ENCODE measurements at regions not wholly inside any gene's neighbourhood (a gene's known extent, or its start where the extent isn't known, plus 50 kb on each side); places are given as distances from the start of the nearest gene placed in this dataset.

DNA sequence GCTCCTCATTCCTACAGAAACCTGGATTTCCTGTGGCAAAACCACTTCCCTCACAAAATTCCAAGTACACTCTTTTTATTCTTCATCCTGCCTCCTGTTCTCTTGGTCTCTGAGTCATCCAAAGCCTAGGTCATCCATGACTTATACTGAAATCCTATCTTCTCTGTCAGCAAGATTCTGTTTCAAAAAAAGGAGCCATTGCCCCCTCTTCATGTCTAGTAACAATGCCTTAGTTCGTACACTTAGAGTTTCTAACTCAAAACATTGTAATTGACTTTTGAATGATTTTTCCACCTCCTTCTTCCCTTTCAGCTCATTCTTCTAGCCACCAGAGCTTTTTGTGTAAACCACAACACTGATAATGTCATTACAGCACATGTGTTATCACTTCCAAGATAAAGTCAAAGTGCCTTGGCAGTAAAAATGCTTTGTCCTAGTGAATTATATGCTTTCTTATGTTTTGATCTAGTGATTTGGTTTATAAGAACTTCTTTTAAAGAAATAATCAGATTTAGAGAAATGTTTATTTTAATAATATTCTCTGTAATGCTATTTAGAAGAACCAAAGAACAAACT is 256.5 kb upstream of the NECTIN3 start:
- no peak overlapping the region for H3K4me3 ChIP-seq
- no peaks in the 10 kb centered on the region for H3K27me3 ChIP-seq
- H3K27ac ChIP-seq = no peak overlapping the region
- peaks cover 0 to 4% (median 0%) of the 10 kb centered on the region in 4 donors for H3K4me1 ChIP-seq
- no peaks in the 10 kb centered on the region for H3K36me3 ChIP-seq
- TF ChIP-seq POLR2A (IDR thresholded peaks at IDR 0.05) (no peak), CTCF (IDR thresholded peaks at IDR 0.05) (no peak)
- DNase-seq = no peak
- H3K9me3 ChIP-seq = no peaks in the 10 kb centered on the region

GRCh38 chr3:110816008-110816407 is 255.6 kb upstream of the NECTIN3 start:
- H3K4me1 ChIP-seq = peaks cover 0 to 4% (median 0%) of the 10 kb centered on the region in 4 donors
- no peak for DNase-seq
- H3K4me3 ChIP-seq = no peak overlapping the region
- H3K9me3 ChIP-seq = no peaks in the 10 kb centered on the region
- no peaks in the 10 kb centered on the region for H3K36me3 ChIP-seq
- TF ChIP-seq POLR2A (IDR thresholded peaks at IDR 0.05) = no peak
- TF ChIP-seq CTCF (IDR thresholded peaks at IDR 0.05) = no peak
- H3K27ac ChIP-seq = no peak overlapping the region
- H3K27me3 ChIP-seq = no peaks in the 10 kb centered on the region

GRCh38 chr3:110821586-110821985 is 250.0 kb upstream of the NECTIN3 start:
- Histone ChIP-seq H3K27me3 (no peaks in the 10 kb centered on the region), H3K36me3 (no peaks in the 10 kb centered on the region), H3K9me3 (no peaks in the 10 kb centered on the region), H3K27ac (no peak overlapping the region), H3K4me1 (no peaks in the 10 kb centered on the region), H3K4me3 (no peak overlapping the region)
- no peak for TF ChIP-seq CTCF (IDR thresholded peaks at IDR 0.05)
- no peak for TF ChIP-seq POLR2A (IDR thresholded peaks at IDR 0.05)
- no peak for DNase-seq

DNA sequence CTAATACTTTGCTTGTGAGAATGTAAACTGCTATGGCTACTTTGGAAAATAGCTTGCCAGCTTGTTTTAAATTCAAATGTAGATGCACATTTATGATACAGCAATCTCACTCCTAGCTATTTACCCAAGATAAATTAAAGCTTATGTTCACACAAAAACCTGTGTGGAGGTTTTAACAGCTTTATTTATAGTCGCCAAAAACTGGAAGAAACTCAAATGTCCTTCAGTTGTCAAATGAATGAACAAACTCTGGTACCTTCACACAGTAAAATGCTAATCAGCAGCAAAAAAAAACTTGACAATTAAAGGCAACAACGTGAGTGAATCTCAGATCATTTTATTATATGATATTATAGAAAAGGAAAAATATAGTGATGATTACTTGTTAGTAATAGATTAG is 248.6 kb upstream of the NECTIN3 start:
- TF ChIP-seq POLR2A (IDR thresholded peaks at IDR 0.05) = no peak
- no peak for TF ChIP-seq CTCF (IDR thresholded peaks at IDR 0.05)
- H3K4me1 ChIP-seq = no peaks in the 10 kb centered on the region
- no peaks in the 10 kb centered on the region for H3K9me3 ChIP-seq
- H3K27ac ChIP-seq = no peak overlapping the region
- no peaks in the 10 kb centered on the region for H3K27me3 ChIP-seq
- H3K36me3 ChIP-seq = no peaks in the 10 kb centered on the region
- no peak overlapping the region for H3K4me3 ChIP-seq
- DNase-seq = no peak

DNA sequence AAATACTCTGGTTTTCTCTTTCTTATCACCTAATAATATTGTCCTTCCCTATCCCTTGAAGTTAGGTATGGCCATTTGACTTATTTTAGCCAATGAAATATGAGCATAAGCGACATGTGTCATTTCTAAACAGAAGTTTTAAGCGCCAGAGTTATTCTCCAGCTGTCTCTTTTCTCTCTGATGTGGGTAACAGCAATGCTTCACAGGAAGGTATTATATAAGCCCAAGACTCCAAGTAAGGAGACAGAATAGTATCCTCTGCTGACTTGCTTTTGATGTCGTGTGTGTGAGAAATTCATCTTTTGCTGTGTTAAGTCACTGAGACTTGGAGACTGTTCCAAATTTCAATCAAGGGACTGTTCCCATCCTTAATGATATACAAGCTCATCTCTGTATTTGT is 224.6 kb upstream of the NECTIN3 start:
- no peaks in the 10 kb centered on the region for H3K36me3 ChIP-seq
- H3K27me3 ChIP-seq = no peaks in the 10 kb centered on the region
- H3K27ac ChIP-seq = no peak overlapping the region
- no peaks in the 10 kb centered on the region for H3K4me1 ChIP-seq
- no peak overlapping the region for H3K4me3 ChIP-seq
- DNase-seq = no peak
- H3K9me3 ChIP-seq = no peaks in the 10 kb centered on the region
- no peak for TF ChIP-seq CTCF (IDR thresholded peaks at IDR 0.05)
- no peak for TF ChIP-seq POLR2A (IDR thresholded peaks at IDR 0.05)

DNA sequence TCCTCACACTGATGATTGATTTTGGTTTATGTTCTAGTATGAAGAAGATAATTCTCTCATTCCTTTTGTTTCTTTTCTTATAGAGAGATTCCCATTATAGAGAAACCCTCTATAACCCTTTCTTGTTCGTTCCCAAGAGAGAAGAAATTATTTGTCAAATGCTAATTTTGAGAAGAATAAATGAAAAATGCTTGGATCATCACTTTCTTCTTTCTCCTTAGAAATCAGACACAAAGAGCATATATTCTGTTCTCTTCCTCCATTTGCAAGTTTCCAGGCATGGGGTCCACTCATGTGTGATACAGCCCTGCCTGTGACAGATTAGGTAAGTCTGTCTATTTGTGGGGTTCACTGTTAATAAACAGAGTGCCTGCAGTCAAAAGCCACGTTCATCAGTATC is 222.6 kb upstream of the NECTIN3 start:
- no peaks in the 10 kb centered on the region for H3K9me3 ChIP-seq
- TF ChIP-seq POLR2A (IDR thresholded peaks at IDR 0.05) (no peak), CTCF (IDR thresholded peaks at IDR 0.05) (no peak)
- no peak for DNase-seq
- H3K4me1 ChIP-seq = no peaks in the 10 kb centered on the region
- no peak overlapping the region for H3K27ac ChIP-seq
- no peaks in the 10 kb centered on the region for H3K36me3 ChIP-seq
- H3K4me3 ChIP-seq = no peak overlapping the region
- H3K27me3 ChIP-seq = no peaks in the 10 kb centered on the region

Measured in Peyer's patch (tissue), 4 donors.